Transverse colon (tissue), 4 donors: ENCODE measurements at regions not wholly inside any gene's neighbourhood (a gene's known extent, or its start where the extent isn't known, plus 50 kb on each side); places are given as distances from the start of the nearest gene placed in this dataset.

Source experiments
- DNase-seq: peaks from one replicate; pipeline ENCODE4 v3.0.0-alpha.2; 2019
- H3K27ac ChIP-seq, 4 donors: fragments of 200-600 bp; sonication (generic); 2 replicates each; pipeline ENCODE4 v1.5.1; 2016 to 2018; ENCODE audit warnings: inconsistent platforms in 4 of 4
- H3K27me3 ChIP-seq: fragments of 200-600 bp; sonication (generic); 2 replicates; pipeline ENCODE4 v1.5.1; 2017; ENCODE audit warnings: inconsistent platforms
- H3K36me3 ChIP-seq, 4 donors: fragments of 200-600 bp; sonication (generic); 2 replicates each; pipeline ENCODE4 v1.5.1; 2017 to 2019; ENCODE audit warnings: inconsistent platforms in 4 of 4
- H3K4me1 ChIP-seq, 4 donors: fragments of 200-600 bp; sonication (generic); 2 replicates each; pipeline ENCODE4 v1.5.1; 2017 to 2020; ENCODE audit warnings: inconsistent platforms in 4 of 4
- H3K4me3 ChIP-seq, 4 donors: fragments of 200-600 bp; sonication (generic); 1 replicate in 1 of 4; 2 replicates in 3 of 4; pipeline versions ENCODE4 v1.5.1 to v1.6.1; 2017 to 2019; ENCODE audit warnings: inconsistent platforms in 4 of 4
- H3K9me3 ChIP-seq, 2 donors: fragments of 200-600 bp; sonication (generic); 2 replicates each; pipeline ENCODE4 v1.5.1; 2017 to 2019; ENCODE audit warnings: inconsistent platforms in 2 of 2
- CTCF ChIP-seq, 5 experiments: fragments of 200-600 bp in 3 of 5; fragments of 450-650 bp in 2 of 5; sonication (generic) in 3 of 5; IDR thresholded peaks; 1 replicate in 2 of 5; 2 replicates in 3 of 5; pipeline ENCODE4 v1.5.1; 2016 to 2017; ENCODE audit warnings: antibody characterized with exemption in 5 of 5, inconsistent platforms in 3 of 5, mild to moderate bottlenecking in 2 of 5, moderate library complexity in 1 of 5
- EP300 ChIP-seq: sonication (generic); formaldehyde crosslinking; IDR thresholded peaks from one replicate; pipeline ENCODE4 v1.6.1; 2017; ENCODE audit warnings: antibody characterized with exemption, low read depth
- POLR2A ChIP-seq: fragments of 450-650 bp; IDR thresholded peaks from one replicate; pipeline ENCODE4 v1.6.1; 2016; ENCODE audit warnings: antibody characterized with exemption, mild to moderate bottlenecking, moderate library complexity
- POLR2AphosphoS5 ChIP-seq, 3 donors: sonication (generic); formaldehyde crosslinking; IDR thresholded peaks; one replicate each; pipeline ENCODE4 v1.6.1; 2016; ENCODE audit warnings: antibody characterized with exemption in 3 of 3
- WGBS, 2 donors: methylation state at CpG; one replicate each; pipeline ENCODE4 v1.1.5; 2018; ENCODE audit warnings: low coverage in 1 of 2; 5-methylcytosine and 5-hydroxymethylcytosine counted together
- in situ Hi-C, 4 donors: fragments of 200-750 bp; cut with MboI; loops; one replicate each; pipeline versions ENCODE4 v1.15.0 to v1.15.1; 2017; ENCODE audit warnings: low sequenced_read_pairs in 3 of 4, low pct_ligation_motif_present in 1 of 4, low pct_unique_long_range_greater_than_20kb in 1 of 4
- intact Hi-C: fragments of 100-400 bp; cut with DNase I; formaldehyde crosslinking; loops from one replicate; pipeline ENCODE4 v1.15.1; 2023; ENCODE audit warnings: low total_unique reads
- small RNA-seq, 4 donors: library from RNA; depleted of rRNA; stranded (forward); fragments of <200 nt; gene quantifications; one replicate each; pipeline ENCODE3, GENCODE V24; 2016

GRCh38 chr18:22883179-22883578 is 49.9 kb upstream of the RBBP8 start:
- H3K27me3 ChIP-seq, result no peaks in the 10 kb centered on the region
- H3K4me1 ChIP-seq, result no peaks in the 10 kb centered on the region
- intact Hi-C loops, result no loop called here
- no peak for TF ChIP-seq CTCF (IDR thresholded peaks at IDR 0.05)
- no peak for TF ChIP-seq POLR2A
- no peak for TF ChIP-seq EP300
- TF ChIP-seq POLR2AphosphoS5 (IDR thresholded peaks at IDR 0.05), result no peak
- 83 to 84% methylated on average over 2 of the region's 2 CpGs for WGBS, 2 donors
- H3K9me3 ChIP-seq, result no peaks in the 10 kb centered on the region
- in situ Hi-C loops, result no loop called here
- DNase-seq, result no peak
- H3K27ac ChIP-seq, result no peak overlapping the region
- no peaks in the 10 kb centered on the region for H3K36me3 ChIP-seq
- H3K4me3 ChIP-seq, result no peak overlapping the region

Small RNA genes lying in the stretch of these regions (small RNA-seq; reads per million reads assigned to genes)
- 0 reads per million in 4 donors for gene RNU6-1032P
